Tibial nerve (tissue), 3 donors: ENCODE measurements at regions not wholly inside any gene's neighbourhood (a gene's known extent, or its start where the extent isn't known, plus 50 kb on each side); places are given as distances from the start of the nearest gene placed in this dataset.

Experiments used
- CTCF ChIP-seq, 5 experiments: fragments of 200-600 bp in 3 of 5; fragments of 450-650 bp in 2 of 5; sonication (generic) in 3 of 5; IDR thresholded peaks; one replicate each; pipeline ENCODE4 v1.5.1; 2016 to 2019; ENCODE audit warnings: antibody characterized with exemption in 5 of 5, mild to moderate bottlenecking in 3 of 5, moderate library complexity in 2 of 5
- POLR2A ChIP-seq, 2 donors: fragments of 450-650 bp; IDR thresholded peaks; one replicate each; pipeline ENCODE4 v1.6.1; 2017; ENCODE audit warnings: antibody characterized with exemption in 2 of 2, mild to moderate bottlenecking in 2 of 2, moderate library complexity in 2 of 2

- TF ChIP-seq CTCF (IDR thresholded peaks at IDR 0.05): no peak
- no peak for TF ChIP-seq POLR2A (IDR thresholded peaks at IDR 0.05)
Measured at GRCh38 chr14:26766726-26767125, 168.9 kb upstream of the NOVA1 start.
